ENCODE measurements at regions not wholly inside any gene's neighbourhood (a gene's known extent, or its start where the extent isn't known, plus 50 kb on each side); places are given as distances from the start of the nearest gene placed in this dataset.

DNA sequence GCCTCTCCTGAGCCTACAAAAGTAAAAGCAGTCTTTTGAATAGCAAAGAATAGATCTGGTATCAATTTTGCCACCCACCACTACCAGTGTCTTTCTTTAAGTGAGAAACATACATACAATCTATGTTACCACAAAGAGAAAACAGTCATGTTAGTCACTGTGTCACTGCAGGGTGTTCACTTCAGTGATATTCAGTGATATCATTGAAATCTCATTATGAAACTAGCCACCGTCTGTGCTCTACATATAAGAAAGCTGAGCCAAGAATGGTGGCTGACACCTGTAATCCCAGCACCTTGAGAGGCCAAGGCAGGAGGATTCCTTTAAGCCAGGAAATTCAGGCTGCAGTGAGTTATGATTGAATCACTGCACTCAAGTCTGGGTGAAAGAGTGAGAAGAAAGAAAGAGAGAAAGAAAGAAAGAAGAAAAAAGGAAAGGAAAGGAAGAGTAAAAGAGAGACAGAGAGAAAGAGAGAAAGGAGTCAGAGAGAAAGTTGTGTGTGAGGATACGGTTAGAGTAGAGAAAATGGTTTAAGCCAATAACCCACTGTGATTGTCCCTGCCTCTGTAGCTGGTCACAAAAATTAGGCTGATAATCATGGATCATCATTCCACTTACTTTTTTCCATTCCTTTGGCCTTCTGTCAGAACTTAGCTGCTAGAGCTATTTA is 847.1 kb downstream of the FAM181B start:
- Histone ChIP-seq H3K27me3 (ENCODE audit: control insufficient read depth, insufficient read depth, low read length) (no peaks in the 10 kb centered on the region), H3K9me3 (ENCODE audit: control insufficient read depth, insufficient read depth, low read length) (no peaks in the 10 kb centered on the region), H3K27ac (ENCODE audit: low read depth, low read length) (no peak overlapping the region), H3K4me3 (ENCODE audit: low read depth, low read length) (no peak overlapping the region)
- ChIA-PET CTCF (no interaction called here), POLR2A (no interaction called here)
- no peak for DNase-seq (ENCODE audit: low read depth, low spot score)
- TF ChIP-seq, protein P1, sequence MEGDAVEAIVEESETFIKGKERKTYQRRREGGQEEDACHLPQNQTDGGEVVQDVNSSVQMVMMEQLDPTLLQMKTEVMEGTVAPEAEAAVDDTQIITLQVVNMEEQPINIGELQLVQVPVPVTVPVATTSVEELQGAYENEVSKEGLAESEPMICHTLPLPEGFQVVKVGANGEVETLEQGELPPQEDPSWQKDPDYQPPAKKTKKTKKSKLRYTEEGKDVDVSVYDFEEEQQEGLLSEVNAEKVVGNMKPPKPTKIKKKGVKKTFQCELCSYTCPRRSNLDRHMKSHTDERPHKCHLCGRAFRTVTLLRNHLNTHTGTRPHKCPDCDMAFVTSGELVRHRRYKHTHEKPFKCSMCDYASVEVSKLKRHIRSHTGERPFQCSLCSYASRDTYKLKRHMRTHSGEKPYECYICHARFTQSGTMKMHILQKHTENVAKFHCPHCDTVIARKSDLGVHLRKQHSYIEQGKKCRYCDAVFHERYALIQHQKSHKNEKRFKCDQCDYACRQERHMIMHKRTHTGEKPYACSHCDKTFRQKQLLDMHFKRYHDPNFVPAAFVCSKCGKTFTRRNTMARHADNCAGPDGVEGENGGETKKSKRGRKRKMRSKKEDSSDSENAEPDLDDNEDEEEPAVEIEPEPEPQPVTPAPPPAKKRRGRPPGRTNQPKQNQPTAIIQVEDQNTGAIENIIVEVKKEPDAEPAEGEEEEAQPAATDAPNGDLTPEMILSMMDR (IDR thresholded peaks at IDR 0.05; ENCODE audit: low read depth, low read length) = no peak

DNA sequence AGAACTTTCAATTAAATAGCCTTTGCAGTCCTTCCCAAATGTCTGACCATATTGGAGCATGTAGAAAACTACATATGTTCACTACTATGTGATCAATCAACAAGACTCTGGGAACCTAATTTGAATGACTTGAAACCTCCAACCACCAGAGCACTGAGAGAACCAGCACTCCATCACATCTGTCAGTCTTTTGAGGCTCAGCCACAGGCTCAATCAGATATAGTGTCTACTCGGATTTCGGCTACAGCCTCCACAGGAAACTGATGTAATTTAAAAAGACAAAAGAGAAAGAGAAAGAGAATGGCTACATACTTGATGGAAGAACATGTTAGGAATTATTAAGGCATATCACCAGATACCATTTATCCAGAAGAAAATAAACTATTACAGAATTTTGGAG is 859.0 kb downstream of the FAM181B start:
- H3K4me3 ChIP-seq (ENCODE audit: low read depth, low read length) = no peak overlapping the region
- H3K27me3 ChIP-seq (ENCODE audit: control insufficient read depth, insufficient read depth, low read length) = no peaks in the 10 kb centered on the region
- TF ChIP-seq, protein P1 (IDR thresholded peaks at IDR 0.05; ENCODE audit: low read depth, low read length) = no peak
- ChIA-PET POLR2A (no interaction called here), CTCF (no interaction called here)
- no peaks in the 10 kb centered on the region for H3K9me3 ChIP-seq (ENCODE audit: control insufficient read depth, insufficient read depth, low read length)
- no peak overlapping the region for H3K27ac ChIP-seq (ENCODE audit: low read depth, low read length)
- DNase-seq (ENCODE audit: low read depth, low spot score) = no peak

DNA sequence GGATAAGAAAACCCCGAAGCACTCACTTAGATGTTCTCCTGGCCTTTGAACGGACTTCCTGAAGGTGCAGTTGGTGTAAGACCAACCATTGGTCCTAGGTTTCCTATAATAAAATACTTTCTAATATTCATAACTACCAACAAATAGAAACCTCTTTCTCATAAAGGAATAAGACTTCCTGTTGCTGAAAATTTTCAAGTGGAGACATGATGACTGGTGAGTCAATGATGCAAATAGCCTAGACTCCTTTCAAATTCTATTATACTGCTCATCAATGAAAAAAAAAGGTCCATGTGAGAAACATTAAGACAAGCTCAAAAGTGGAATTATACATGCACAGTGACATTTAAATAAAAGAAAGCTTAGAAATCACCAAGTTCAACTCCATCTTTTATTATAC is 862.8 kb downstream of the FAM181B start:
- Histone ChIP-seq H3K9me3 (ENCODE audit: control insufficient read depth, insufficient read depth, low read length) (no peaks in the 10 kb centered on the region), H3K27me3 (ENCODE audit: control insufficient read depth, insufficient read depth, low read length) (no peaks in the 10 kb centered on the region), H3K27ac (ENCODE audit: low read depth, low read length) (no peak overlapping the region), H3K4me3 (ENCODE audit: low read depth, low read length) (no peak overlapping the region)
- DNase-seq (ENCODE audit: low read depth, low spot score) = no peak
- TF ChIP-seq, protein P1 (IDR thresholded peaks at IDR 0.05; ENCODE audit: low read depth, low read length) = no peak
- POLR2A ChIA-PET = no interaction called here
- CTCF ChIA-PET = no interaction called here

DNA sequence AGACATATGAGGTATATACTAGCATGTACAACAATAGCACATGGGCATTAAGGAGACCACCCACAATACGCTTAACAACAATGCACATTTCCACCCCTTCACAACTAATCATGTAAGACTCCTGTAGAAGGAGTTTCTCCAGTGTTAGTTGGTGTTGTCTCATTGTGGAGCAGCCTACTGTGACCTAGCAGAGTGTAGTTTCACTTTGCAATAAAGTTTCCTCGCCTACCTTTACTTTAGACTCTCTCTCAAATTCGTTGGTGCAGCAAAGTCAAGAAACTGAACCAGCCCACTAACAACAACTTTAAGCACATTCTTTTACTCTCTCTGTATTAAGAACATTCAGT is 863.6 kb downstream of the FAM181B start:
- Histone ChIP-seq H3K9me3 (ENCODE audit: control insufficient read depth, insufficient read depth, low read length) (no peaks in the 10 kb centered on the region), H3K27ac (ENCODE audit: low read depth, low read length) (no peak overlapping the region), H3K27me3 (ENCODE audit: control insufficient read depth, insufficient read depth, low read length) (no peaks in the 10 kb centered on the region), H3K4me3 (ENCODE audit: low read depth, low read length) (no peak overlapping the region)
- no peak for DNase-seq (ENCODE audit: low read depth, low spot score)
- TF ChIP-seq, protein P1 (IDR thresholded peaks at IDR 0.05; ENCODE audit: low read depth, low read length) = no peak
- POLR2A ChIA-PET = no interaction called here
- CTCF ChIA-PET = no interaction called here

DNA sequence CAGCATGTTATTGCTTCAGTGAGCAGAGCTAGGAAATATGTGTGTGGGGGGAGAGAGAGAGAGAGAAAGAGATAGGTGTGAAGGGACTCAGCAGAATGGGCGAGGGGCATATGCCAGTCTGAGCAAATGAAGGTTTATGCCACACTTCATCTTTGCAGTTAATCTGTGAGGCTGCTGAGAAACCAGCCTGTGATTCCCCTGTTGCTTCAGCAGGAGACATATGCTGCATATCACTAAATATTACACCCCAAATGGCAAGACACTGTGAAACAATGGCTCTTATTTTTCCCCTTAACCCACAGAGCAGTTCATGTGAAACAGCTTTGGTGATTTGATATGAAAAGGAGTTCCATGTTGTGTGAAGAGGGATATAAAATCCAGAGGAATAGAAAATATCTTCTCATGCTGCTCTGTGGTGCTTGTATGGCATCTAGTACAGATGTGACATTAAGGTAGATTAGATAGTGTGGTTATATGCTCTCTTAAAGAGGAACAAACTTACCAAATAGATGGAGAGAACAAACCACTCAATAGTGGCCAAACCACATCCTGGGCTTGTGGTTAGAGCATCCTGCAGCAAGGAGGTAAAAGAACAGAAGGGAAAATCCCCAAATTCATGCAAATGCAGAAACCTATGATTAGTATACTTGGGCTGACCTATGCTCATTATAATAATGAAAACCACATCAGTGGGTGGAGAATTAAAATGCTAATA is 864.2 kb downstream of the FAM181B start:
- H3K9me3 ChIP-seq (ENCODE audit: control insufficient read depth, insufficient read depth, low read length) = no peaks in the 10 kb centered on the region

More for the DNA sequence above, 864.2 kb downstream of the FAM181B start:
- TF ChIP-seq, protein P1 (IDR thresholded peaks at IDR 0.05; ENCODE audit: low read depth, low read length) = no peak
- H3K27me3 ChIP-seq (ENCODE audit: control insufficient read depth, insufficient read depth, low read length) = no peaks in the 10 kb centered on the region
- POLR2A ChIA-PET = no interaction called here
- CTCF ChIA-PET = no interaction called here
- H3K4me3 ChIP-seq (ENCODE audit: low read depth, low read length) = no peak overlapping the region
- H3K27ac ChIP-seq (ENCODE audit: low read depth, low read length) = no peak overlapping the region
- no peak for DNase-seq (ENCODE audit: low read depth, low spot score)
